ENCODE measurements at regions not wholly inside any gene's neighbourhood (a gene's known extent, or its start where the extent isn't known, plus 50 kb on each side); places are given as distances from the start of the nearest gene placed in this dataset.

GRCh38 chr1:223011505-223011856, 131.6 kb downstream of the TLR5 start:
- H3K4me3 ChIP-seq (ENCODE audit: extremely low read depth in 1 of 4, insufficient read depth in 2 of 4, low read depth in 3 of 4, low read length in 4 of 4) = peak overlapping the region in 2 of 4 experiments; percentile 9 to 22; a peak in 2 of 8 replicates
- no peaks in the 10 kb centered on the region for H3K23me2 ChIP-seq (ENCODE audit: low read depth, low read length)
- H3K79me2 ChIP-seq (ENCODE audit: control insufficient read depth in 1 of 2, insufficient read depth in 2 of 2, low read length in 2 of 2) = no peaks in the 10 kb centered on the region
- H3K4me2 ChIP-seq (ENCODE audit: insufficient read depth in 1 of 2, low read depth in 2 of 2, low read length in 2 of 2) = peak overlapping the region; percentile 34 to 41; a peak in 3 of 4 replicates
- ChIA-PET POLR2A (ENCODE audit: partially characterized antibody) (interaction anchor here (0.6 to 7.8 kb wide), 33 partner anchors 8 to 217 kb away, joined by 3 to 58 read pairs (median 4); no protein-coding TSS in a partner anchor), CTCF (ENCODE audit: partially characterized antibody) (interaction anchor here (0.9 to 1.9 kb wide), 9 partner anchors 10 to 218 kb away, joined by 3 to 9 read pairs (median 3); no protein-coding TSS in a partner anchor)
- H3K4me1 ChIP-seq (replicated peaks in 1 of 4; ENCODE audit: control insufficient read depth in 3 of 4, insufficient read depth in 4 of 4, low read length in 3 of 4) = peaks cover 0 to 5% (median 2%) of the 10 kb centered on the region in 4 experiments; a peak in 4 of 7 replicates
- no peak overlapping the region for H4K8ac ChIP-seq (ENCODE audit: extremely low read depth, insufficient read depth, low read length)
- H2BK120ac ChIP-seq (replicated peaks; ENCODE audit: low read depth, low read length) = no peak overlapping the region
- no peak overlapping the region; the same call in 1 of the 2 replicates for H3K27ac ChIP-seq (ENCODE audit: low read depth, low read length)
- no peaks in the 10 kb centered on the region for H3K79me1 ChIP-seq (ENCODE audit: low read depth, low read length)
- H3K18ac ChIP-seq (ENCODE audit: extremely low read depth, low read length) = no peak overlapping the region
- H3K23ac ChIP-seq (ENCODE audit: insufficient read length) = no peak overlapping the region
- H3K36me3 ChIP-seq (ENCODE audit: control insufficient read depth in 2 of 4, insufficient read depth in 4 of 4, low read length in 3 of 4) = peaks cover 3 to 27% (median 14%) of the 10 kb centered on the region in 4 experiments; a peak in 7 of 8 replicates
- no peaks in the 10 kb centered on the region for H4K20me1 ChIP-seq (replicated peaks in 1 of 2; ENCODE audit: control insufficient read depth in 1 of 2, insufficient read depth in 2 of 2, low read length in 2 of 2)
- WGBS, 2 experiments (ENCODE audit: extremely low coverage in 1 of 2, insufficient coverage in 1 of 2, insufficient read length in 1 of 2, insufficient replicate concordance in 2 of 2, low coverage in 1 of 2, low lambda C conversion rate in 2 of 2, missing lambda C conversion rate in 1 of 2) = 70% methylated on average over 5 of the region's 5 CpGs; no CpG with 5 or more reads in 1 of the 2 experiments
- no peak overlapping the region for H2BK12ac ChIP-seq (ENCODE audit: low read depth, low read length)
- H3K14ac ChIP-seq (ENCODE audit: insufficient read length) = no peak overlapping the region
- peak; percentile 13 for FAIRE-seq
- no peak for DNase-seq (ENCODE audit: low read depth in 1 of 2, low spot score in 2 of 2)
- H2AFZ ChIP-seq (ENCODE audit: low read length) = no peak overlapping the region
- no peak overlapping the region for H4K5ac ChIP-seq (ENCODE audit: insufficient read length, low read depth, low read length)
- H4K91ac ChIP-seq (replicated peaks; ENCODE audit: insufficient read length, low read length) = no peak overlapping the region
- no peak overlapping the region for H3K56ac ChIP-seq (replicated peaks; ENCODE audit: insufficient read length, low read depth, low read length)
- no peak overlapping the region for H3K9ac ChIP-seq (replicated peaks in 1 of 4; ENCODE audit: extremely low read depth in 1 of 4, low read depth in 3 of 4, low read length in 3 of 4)
- no peak overlapping the region for H2BK20ac ChIP-seq (ENCODE audit: low read length)
- H2BK15ac ChIP-seq (ENCODE audit: low read length) = no peak overlapping the region
- TF ChIP-seq POLR2AphosphoS5 (IDR thresholded peaks at IDR 0.05; ENCODE audit: low read depth, low read length) (peak; percentile 75), SP2 (IDR thresholded peaks at IDR 0.05; ENCODE audit: low read length) (no peak), POLR2A (IDR thresholded peaks at IDR 0.05; ENCODE audit: control extremely low read depth in 1 of 2, low read depth in 2 of 2, low read length in 2 of 2) (peak in 1 of 2 experiments; percentile 20; a peak in 1 of 3 replicates), CEBPB (IDR thresholded peaks at IDR 0.05; ENCODE audit: low read depth, low read length) (peak; percentile 41; the same call in 1 of the 2 replicates), HDAC6 (IDR thresholded peaks at IDR 0.05; ENCODE audit: low read depth, low read length) (no peak)
- no peak overlapping the region for H2AK5ac ChIP-seq (ENCODE audit: low read depth, low read length)
- no peak overlapping the region for H2BK5ac ChIP-seq (ENCODE audit: low read depth, low read length)
- H3K9me3 ChIP-seq (ENCODE audit: insufficient read depth in 2 of 2, low read depth in 1 of 2, low read length in 1 of 2) = no peaks in the 10 kb centered on the region
- H3K4ac ChIP-seq (replicated peaks; ENCODE audit: insufficient read length, low read depth, low read length) = no peak overlapping the region
- no peaks in the 10 kb centered on the region for H3K27me3 ChIP-seq (replicated peaks in 1 of 4; ENCODE audit: control insufficient read depth in 3 of 4, extremely low read depth in 1 of 4, insufficient read depth in 3 of 4, low read length in 3 of 4)
